Peyer's patch (tissue), 4 donors: ENCODE measurements at regions not wholly inside any gene's neighbourhood (a gene's known extent, or its start where the extent isn't known, plus 50 kb on each side); places are given as distances from the start of the nearest gene placed in this dataset.

Experiments
- DNase-seq, 3 donors: peaks; one replicate each; pipeline ENCODE4 v3.0.0-alpha.2; 2017 to 2019
- H3K27ac ChIP-seq, 4 donors: fragments of 200-600 bp; sonication (generic); one replicate each; pipeline ENCODE4 v1.5.1; 2016 to 2019
- H3K27me3 ChIP-seq, 2 donors: fragments of 200-600 bp; sonication (generic); one replicate each; pipeline ENCODE4 v1.5.1; 2019
- H3K36me3 ChIP-seq, 3 donors: fragments of 200-600 bp; sonication (generic); one replicate each; pipeline ENCODE4 v1.5.1; 2016 to 2019
- H3K4me1 ChIP-seq, 4 donors: fragments of 200-600 bp; sonication (generic); one replicate each; pipeline ENCODE4 v1.5.1; 2016 to 2019
- H3K4me3 ChIP-seq, 4 donors: fragments of 200-600 bp; sonication (generic); 1 replicate in 3 of 4; 2 replicates in 1 of 4; pipeline ENCODE4 v1.5.1; 2016 to 2019; ENCODE audit warnings: mild to moderate bottlenecking in 1 of 4
- H3K9me3 ChIP-seq, 4 donors: fragments of 200-600 bp; sonication (generic); one replicate each; pipeline ENCODE4 v1.5.1; 2016 to 2019; ENCODE audit warnings: mild to moderate bottlenecking in 1 of 4
- POLR2A ChIP-seq, 2 donors: fragments of 450-650 bp; IDR thresholded peaks; one replicate each; pipeline ENCODE4 v1.5.1; 2017; ENCODE audit warnings: antibody characterized with exemption in 2 of 2, mild to moderate bottlenecking in 2 of 2, moderate library complexity in 2 of 2
- TF ChIP-seq, protein P1 (sequence below), 6 experiments: fragments of 450-650 bp in 4 of 6; fragments of 200-600 bp in 2 of 6; sonication (generic) in 1 of 6; IDR thresholded peaks; one replicate each; pipeline ENCODE4 v1.5.1; 2017 to 2019; ENCODE audit warnings: antibody characterized with exemption in 6 of 6, mild to moderate bottlenecking in 3 of 6, moderate library complexity in 1 of 6

DNA sequence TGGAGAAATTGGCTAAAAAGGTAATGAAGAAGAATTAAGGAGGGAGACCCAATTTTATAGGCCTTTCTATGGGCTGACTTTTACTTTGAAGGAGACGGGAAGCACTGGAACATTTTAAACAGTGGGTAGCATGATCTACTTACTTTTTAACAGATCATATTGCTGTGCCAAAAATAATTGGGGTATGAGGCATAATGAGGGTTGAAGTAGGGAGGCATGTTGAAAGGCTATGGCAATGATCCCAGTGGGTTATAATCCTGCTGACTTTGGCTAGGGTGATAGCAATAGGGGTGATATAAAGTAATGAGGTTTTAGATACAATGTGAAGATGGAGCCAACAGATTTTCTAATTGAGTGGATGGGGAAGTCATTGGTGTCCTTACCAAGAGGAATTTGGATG lies 73.2 kb downstream of the GPR37 start:
- no peaks in the 10 kb centered on the region for H3K4me1 ChIP-seq
- no peak for TF ChIP-seq POLR2A (IDR thresholded peaks at IDR 0.05)
- TF ChIP-seq, protein P1, sequence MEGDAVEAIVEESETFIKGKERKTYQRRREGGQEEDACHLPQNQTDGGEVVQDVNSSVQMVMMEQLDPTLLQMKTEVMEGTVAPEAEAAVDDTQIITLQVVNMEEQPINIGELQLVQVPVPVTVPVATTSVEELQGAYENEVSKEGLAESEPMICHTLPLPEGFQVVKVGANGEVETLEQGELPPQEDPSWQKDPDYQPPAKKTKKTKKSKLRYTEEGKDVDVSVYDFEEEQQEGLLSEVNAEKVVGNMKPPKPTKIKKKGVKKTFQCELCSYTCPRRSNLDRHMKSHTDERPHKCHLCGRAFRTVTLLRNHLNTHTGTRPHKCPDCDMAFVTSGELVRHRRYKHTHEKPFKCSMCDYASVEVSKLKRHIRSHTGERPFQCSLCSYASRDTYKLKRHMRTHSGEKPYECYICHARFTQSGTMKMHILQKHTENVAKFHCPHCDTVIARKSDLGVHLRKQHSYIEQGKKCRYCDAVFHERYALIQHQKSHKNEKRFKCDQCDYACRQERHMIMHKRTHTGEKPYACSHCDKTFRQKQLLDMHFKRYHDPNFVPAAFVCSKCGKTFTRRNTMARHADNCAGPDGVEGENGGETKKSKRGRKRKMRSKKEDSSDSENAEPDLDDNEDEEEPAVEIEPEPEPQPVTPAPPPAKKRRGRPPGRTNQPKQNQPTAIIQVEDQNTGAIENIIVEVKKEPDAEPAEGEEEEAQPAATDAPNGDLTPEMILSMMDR (IDR thresholded peaks at IDR 0.05), result no peak

DNA sequence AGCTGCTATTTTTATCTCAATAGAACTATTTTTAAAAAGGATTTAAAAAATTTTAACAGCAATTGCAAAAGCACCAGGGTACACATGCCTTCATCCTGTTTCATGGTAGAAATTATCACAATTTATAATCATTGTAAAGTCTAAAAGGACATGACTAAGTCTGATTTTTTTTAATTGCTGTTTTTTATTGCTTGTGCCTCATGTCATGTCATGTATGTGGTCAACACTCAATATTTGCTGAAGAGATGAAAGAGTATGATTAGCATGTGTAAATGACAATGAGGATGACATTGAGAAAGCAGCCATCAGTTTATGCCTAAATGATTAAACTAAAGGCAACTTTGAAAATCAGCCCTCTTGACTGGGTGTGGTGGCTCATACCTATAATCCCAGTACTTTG lies 74.8 kb downstream of the GPR37 start:
- TF ChIP-seq, protein P1 (IDR thresholded peaks at IDR 0.05), result no peak
- no peak for TF ChIP-seq POLR2A (IDR thresholded peaks at IDR 0.05)
- no peaks in the 10 kb centered on the region for H3K36me3 ChIP-seq
- no peaks in the 10 kb centered on the region for H3K27me3 ChIP-seq
- no peak overlapping the region for H3K4me3 ChIP-seq
- no peaks in the 10 kb centered on the region for H3K4me1 ChIP-seq
- no peak for DNase-seq
- H3K9me3 ChIP-seq, result no peaks in the 10 kb centered on the region
- H3K27ac ChIP-seq, result no peak overlapping the region

More for the DNA sequence above, 73.2 kb downstream of the GPR37 start:
- Histone ChIP-seq H3K36me3 (no peaks in the 10 kb centered on the region), H3K27me3 (no peaks in the 10 kb centered on the region), H3K9me3 (no peaks in the 10 kb centered on the region), H3K27ac (no peak overlapping the region), H3K4me3 (no peak overlapping the region)
- no peak for DNase-seq

DNA sequence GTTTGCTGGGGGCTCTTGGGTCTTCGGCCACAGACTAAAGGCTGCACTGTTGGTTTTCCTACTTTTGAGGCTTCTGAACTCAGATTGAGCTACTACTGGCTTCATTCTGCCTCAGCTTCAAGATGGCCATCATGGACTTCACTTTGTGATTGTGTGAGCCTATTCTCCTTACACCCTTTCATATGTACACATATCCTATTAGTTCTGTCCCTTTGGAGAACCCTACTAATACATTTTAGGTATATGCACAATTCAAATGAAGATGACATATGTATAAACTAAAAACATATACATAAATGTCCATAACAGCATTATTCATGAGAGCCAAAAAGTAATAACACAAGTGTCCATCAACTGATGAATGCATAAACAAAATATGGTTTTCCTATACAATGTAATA lies 75.7 kb downstream of the GPR37 start:
- no peaks in the 10 kb centered on the region for H3K9me3 ChIP-seq

DNA sequence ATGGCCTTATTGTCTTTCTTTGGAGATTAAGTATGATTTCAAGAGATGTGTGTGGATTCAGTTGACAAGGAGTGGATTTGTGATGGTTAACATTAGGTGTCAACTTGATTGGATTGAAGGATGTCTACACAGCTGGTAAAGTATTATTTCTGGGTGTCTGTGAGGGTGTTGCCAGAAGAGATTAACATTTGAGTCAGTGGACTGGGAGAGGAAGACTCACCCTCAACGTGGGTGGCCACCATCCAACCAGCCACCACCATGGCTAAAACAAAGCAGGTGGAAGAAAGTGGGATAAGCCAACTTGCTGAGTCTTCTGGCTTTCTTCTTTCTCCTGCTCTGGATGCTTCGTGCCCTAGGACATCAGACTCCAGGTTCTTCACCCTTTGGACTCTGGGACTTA lies 76.1 kb downstream of the GPR37 start:
- Histone ChIP-seq H3K9me3 (no peaks in the 10 kb centered on the region), H3K4me1 (no peaks in the 10 kb centered on the region), H3K36me3 (no peaks in the 10 kb centered on the region), H3K27ac (no peak overlapping the region), H3K4me3 (no peak overlapping the region), H3K27me3 (no peaks in the 10 kb centered on the region)
- TF ChIP-seq POLR2A (IDR thresholded peaks at IDR 0.05), result no peak
- TF ChIP-seq, protein P1 (IDR thresholded peaks at IDR 0.05), result no peak
- DNase-seq, result no peak

More for the DNA sequence above, 75.7 kb downstream of the GPR37 start:
- TF ChIP-seq, protein P1 (IDR thresholded peaks at IDR 0.05), result no peak
- TF ChIP-seq POLR2A (IDR thresholded peaks at IDR 0.05), result no peak
- Histone ChIP-seq H3K27ac (no peak overlapping the region), H3K4me3 (no peak overlapping the region), H3K36me3 (no peaks in the 10 kb centered on the region), H3K4me1 (no peaks in the 10 kb centered on the region), H3K27me3 (no peaks in the 10 kb centered on the region)
- DNase-seq, result no peak

- no peak for DNase-seq
- Histone ChIP-seq H3K4me3 (no peak overlapping the region), H3K4me1 (no peaks in the 10 kb centered on the region), H3K36me3 (no peaks in the 10 kb centered on the region), H3K27me3 (no peaks in the 10 kb centered on the region), H3K27ac (no peak overlapping the region), H3K9me3 (no peaks in the 10 kb centered on the region)
- TF ChIP-seq, protein P1 (IDR thresholded peaks at IDR 0.05), result no peak
- no peak for TF ChIP-seq POLR2A (IDR thresholded peaks at IDR 0.05)
These were observed 76.6 kb downstream of the GPR37 start for GRCh38 chr7:124688991-124689390.

DNA sequence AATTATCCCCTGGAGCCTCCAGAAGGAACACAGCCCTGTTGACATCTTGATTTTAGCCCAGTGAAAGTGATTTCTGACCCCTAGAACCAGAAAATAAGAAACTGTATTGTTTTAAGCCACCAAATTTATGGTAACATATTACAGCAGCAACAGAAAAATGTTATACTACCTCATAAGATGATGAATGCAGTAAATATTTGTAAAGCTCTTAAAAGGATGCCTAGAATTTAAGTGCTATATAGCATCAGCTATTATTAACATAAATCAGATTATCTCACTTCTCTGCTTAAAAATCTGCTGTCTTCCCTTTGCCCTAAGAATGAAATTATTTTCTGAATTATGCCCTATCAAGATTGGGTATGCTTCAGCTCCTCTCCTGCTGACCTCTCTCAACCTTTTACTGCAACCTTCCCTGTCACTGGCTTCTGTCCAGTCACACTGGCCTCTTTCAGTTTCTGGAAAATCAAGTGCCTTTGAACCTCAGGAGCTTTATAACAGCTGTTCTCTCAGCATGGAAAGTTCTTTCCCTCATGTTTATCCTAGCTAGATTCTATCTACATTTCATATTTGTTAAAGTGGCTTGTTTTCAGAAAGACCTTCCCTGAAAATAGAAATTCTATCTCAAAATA lies 78.9 kb downstream of the GPR37 start:
- no peak overlapping the region for H3K27ac ChIP-seq
- H3K36me3 ChIP-seq, result no peaks in the 10 kb centered on the region
- no peaks in the 10 kb centered on the region for H3K4me1 ChIP-seq
- no peaks in the 10 kb centered on the region for H3K27me3 ChIP-seq
- H3K4me3 ChIP-seq, result no peak overlapping the region
- H3K9me3 ChIP-seq, result no peaks in the 10 kb centered on the region
- TF ChIP-seq POLR2A (IDR thresholded peaks at IDR 0.05), result no peak
- TF ChIP-seq, protein P1 (IDR thresholded peaks at IDR 0.05), result no peak
- no peak for DNase-seq
